ENCODE measurements at regions not wholly inside any gene's neighbourhood (a gene's known extent, or its start where the extent isn't known, plus 50 kb on each side); places are given as distances from the start of the nearest gene placed in this dataset.

DNA sequence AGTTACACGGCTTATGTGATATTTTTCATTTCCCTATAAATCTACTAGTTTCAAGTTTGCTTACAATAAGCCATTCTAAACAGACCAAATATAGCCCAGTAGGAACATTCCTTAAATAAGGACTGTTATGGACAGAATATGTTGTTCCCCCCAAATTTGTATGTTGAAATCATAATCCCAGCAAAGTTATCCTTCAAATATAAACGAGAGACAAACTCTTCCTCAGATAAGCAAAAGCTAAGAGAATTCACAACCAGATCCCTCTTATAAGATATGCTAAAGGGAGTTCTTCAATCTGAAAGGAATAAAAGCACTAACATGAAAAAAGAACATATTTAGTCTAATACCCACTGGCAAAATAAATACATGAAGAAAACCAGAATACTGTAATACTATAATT lies 795.5 kb upstream of the GJE1 start:
- no peak for DNase-seq
- Mint-ChIP-seq H3K4me3 (no peak overlapping the region), H3K9me3 (no peaks in the 10 kb centered on the region), H3K36me3 (ENCODE audit: low read depth) (0 out of 2 replicates have a peak, but pooled peaks cover 6% of the 10 kb centered on the region), H3K4me1 (ENCODE audit: low read depth) (0 out of 2 replicates have a peak, but pooled peaks cover 4% of the 10 kb centered on the region), H3K27me3 (ENCODE audit: insufficient read depth) (no peaks in the 10 kb centered on the region), H3K27ac (no peak overlapping the region)
- TF ChIP-seq CTCF (IDR thresholded peaks at IDR 0.05) = no peak

DNA sequence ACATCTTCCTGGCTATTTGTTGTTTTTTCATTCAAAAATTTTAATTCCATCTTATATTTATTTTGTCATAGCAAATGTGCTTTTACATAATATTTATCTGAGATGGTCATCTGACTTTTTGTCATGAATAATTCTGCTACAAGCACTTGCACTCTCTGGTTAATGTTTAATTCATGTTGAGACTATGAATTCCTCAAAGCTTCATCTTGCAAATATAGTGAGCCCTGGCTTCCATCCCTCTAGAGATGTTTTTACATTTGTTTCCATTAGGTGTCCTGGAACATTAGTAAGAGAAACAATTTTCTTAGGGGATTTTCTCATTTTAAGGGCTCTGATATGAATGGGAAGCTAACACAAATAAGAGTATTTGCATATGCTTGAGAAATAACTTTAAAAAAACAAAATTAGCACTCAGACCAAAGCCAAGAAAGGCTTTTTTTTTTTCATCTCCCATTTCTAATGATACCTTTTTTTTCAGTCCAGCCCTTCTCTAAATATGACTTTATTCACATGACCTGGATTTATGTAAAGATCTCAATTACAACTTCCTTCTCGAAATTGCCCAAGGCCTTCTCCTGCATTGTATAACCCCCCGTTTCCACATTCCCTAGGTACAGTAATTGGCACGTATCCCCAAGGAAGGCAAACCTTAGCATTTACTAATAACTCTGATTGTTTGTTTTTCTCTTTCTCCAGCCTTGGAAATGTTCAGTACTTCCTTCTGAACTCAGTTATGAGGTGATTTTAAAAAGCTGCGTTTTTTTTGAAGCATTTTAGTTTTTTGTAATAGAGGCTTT lies 797.0 kb upstream of the GJE1 start:
- TF ChIP-seq CTCF (IDR thresholded peaks at IDR 0.05) = no peak
- Mint-ChIP-seq H3K36me3 (ENCODE audit: low read depth) (0 out of 2 replicates have a peak, but pooled peaks cover 3% of the 10 kb centered on the region), H3K27me3 (ENCODE audit: insufficient read depth) (no peaks in the 10 kb centered on the region), H3K27ac (no peak overlapping the region), H3K9me3 (no peaks in the 10 kb centered on the region), H3K4me1 (ENCODE audit: low read depth) (0 out of 2 replicates have a peak, but pooled peaks cover 4% of the 10 kb centered on the region), H3K4me3 (no peak overlapping the region)
- no peak for DNase-seq

- Mint-ChIP-seq H3K4me1 (ENCODE audit: low read depth) (peaks cover 23% of the 10 kb centered on the region), H3K36me3 (ENCODE audit: low read depth) (peaks cover 11% of the 10 kb centered on the region), H3K4me3 (peak overlapping the region; percentile 85), H3K27ac (peak overlapping the region; percentile 94), H3K27me3 (ENCODE audit: insufficient read depth) (no peaks in the 10 kb centered on the region), H3K9me3 (peaks cover 8% of the 10 kb centered on the region)
- no peak for DNase-seq
- TF ChIP-seq CTCF (IDR thresholded peaks at IDR 0.05) = no peak
Observed at GRCh38 chr6:141326925-141327324, 805.8 kb upstream of the GJE1 start.

- Mint-ChIP-seq H3K9me3 (peaks cover 8% of the 10 kb centered on the region), H3K36me3 (ENCODE audit: low read depth) (peaks cover 11% of the 10 kb centered on the region), H3K4me3 (peak overlapping the region; percentile 85), H3K27me3 (ENCODE audit: insufficient read depth) (no peaks in the 10 kb centered on the region), H3K4me1 (ENCODE audit: low read depth) (peaks cover 28% of the 10 kb centered on the region), H3K27ac (peak overlapping the region; percentile 94)
- TF ChIP-seq CTCF (IDR thresholded peaks at IDR 0.05) = no peak
- DNase-seq = peak; percentile 99
Observed at GRCh38 chr6:141326426-141326825, 806.3 kb upstream of the GJE1 start.

- H3K4me3 Mint-ChIP-seq = no peak overlapping the region
- no peak for TF ChIP-seq CTCF (IDR thresholded peaks at IDR 0.05)
- no peak for DNase-seq
- no peaks in the 10 kb centered on the region; the same call in 1 of the 2 replicates for H3K36me3 Mint-ChIP-seq (ENCODE audit: low read depth)
- H3K27ac Mint-ChIP-seq = no peak overlapping the region
- H3K27me3 Mint-ChIP-seq (ENCODE audit: insufficient read depth) = no peaks in the 10 kb centered on the region
- no peaks in the 10 kb centered on the region for H3K9me3 Mint-ChIP-seq
- H3K4me1 Mint-ChIP-seq (ENCODE audit: low read depth) = peaks cover 19% of the 10 kb centered on the region
Observed at GRCh38 chr6:141321493-141322347, 811.0 kb upstream of the GJE1 start.

All from HFFc6 (cell line).